ENCODE measurements at regions not wholly inside any gene's neighbourhood (a gene's known extent, or its start where the extent isn't known, plus 50 kb on each side); places are given as distances from the start of the nearest gene placed in this dataset.

GRCh38 chr2:128716299-128716721, 397.6 kb upstream of the HS6ST1 start:
- Mint-ChIP-seq H3K9me3 (peaks cover 8% of the 10 kb centered on the region), H3K27me3 (ENCODE audit: low read depth) (peaks cover 12% of the 10 kb centered on the region), H3K4me3 (no peak overlapping the region), H3K27ac (no peak overlapping the region), H3K4me1 (no peaks in the 10 kb centered on the region), H3K36me3 (ENCODE audit: low read depth) (no peaks in the 10 kb centered on the region)
- TF ChIP-seq CTCF (IDR thresholded peaks at IDR 0.05; ENCODE audit: unreplicated experiment in 3 of 3) = no peak

DNA sequence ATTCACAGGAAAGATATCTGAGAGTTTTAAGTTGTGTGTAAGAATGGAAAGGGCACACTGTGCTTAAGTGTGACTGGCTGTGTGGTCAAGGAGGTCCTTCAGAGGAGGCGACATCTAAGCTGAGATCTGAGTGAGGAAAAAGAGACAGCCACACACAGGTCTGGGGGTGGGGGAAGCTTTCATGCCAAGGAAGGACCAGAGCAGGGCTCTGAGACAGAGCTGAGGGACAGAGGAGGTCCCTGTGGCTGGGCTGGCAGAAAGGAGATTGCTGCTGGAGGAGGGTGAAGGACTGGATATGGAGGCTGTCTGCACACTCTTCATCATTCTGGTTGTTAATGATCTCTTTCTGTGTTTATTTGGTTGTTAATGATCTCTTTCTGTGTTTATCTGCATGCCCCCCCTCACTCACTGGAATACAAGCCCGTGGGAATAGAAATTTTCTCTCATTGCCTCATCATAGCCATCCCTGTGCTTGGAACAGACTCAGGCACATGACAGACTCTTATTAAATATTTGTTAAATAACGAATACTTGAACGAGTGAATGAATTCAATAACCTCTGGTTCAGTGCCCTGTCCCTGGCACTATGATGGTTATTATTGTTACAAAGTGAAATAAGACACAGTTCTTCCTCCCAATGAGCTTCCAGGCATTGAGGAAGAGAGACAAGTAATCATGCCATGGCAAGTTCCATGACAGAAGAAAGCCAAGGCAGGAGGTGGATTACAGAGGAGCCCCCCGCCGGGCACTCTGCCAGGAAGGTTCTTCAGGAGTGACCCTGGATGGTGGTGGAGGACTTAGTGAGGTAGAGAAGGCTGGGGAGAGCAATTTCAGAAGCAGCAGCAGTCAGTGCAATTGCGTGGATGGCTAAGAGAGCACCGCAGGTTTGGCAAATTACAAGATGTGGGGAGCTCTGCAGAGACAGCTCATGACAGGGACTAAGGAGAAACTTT, 399.4 kb upstream of the HS6ST1 start:
- Mint-ChIP-seq H3K36me3 (ENCODE audit: low read depth) (no peaks in the 10 kb centered on the region), H3K27me3 (ENCODE audit: low read depth) (peaks cover 12% of the 10 kb centered on the region), H3K4me1 (no peaks in the 10 kb centered on the region), H3K9me3 (peaks cover 8% of the 10 kb centered on the region), H3K4me3 (no peak overlapping the region), H3K27ac (no peak overlapping the region)
- no peak for TF ChIP-seq CTCF (IDR thresholded peaks at IDR 0.05; ENCODE audit: unreplicated experiment in 3 of 3)

DNA sequence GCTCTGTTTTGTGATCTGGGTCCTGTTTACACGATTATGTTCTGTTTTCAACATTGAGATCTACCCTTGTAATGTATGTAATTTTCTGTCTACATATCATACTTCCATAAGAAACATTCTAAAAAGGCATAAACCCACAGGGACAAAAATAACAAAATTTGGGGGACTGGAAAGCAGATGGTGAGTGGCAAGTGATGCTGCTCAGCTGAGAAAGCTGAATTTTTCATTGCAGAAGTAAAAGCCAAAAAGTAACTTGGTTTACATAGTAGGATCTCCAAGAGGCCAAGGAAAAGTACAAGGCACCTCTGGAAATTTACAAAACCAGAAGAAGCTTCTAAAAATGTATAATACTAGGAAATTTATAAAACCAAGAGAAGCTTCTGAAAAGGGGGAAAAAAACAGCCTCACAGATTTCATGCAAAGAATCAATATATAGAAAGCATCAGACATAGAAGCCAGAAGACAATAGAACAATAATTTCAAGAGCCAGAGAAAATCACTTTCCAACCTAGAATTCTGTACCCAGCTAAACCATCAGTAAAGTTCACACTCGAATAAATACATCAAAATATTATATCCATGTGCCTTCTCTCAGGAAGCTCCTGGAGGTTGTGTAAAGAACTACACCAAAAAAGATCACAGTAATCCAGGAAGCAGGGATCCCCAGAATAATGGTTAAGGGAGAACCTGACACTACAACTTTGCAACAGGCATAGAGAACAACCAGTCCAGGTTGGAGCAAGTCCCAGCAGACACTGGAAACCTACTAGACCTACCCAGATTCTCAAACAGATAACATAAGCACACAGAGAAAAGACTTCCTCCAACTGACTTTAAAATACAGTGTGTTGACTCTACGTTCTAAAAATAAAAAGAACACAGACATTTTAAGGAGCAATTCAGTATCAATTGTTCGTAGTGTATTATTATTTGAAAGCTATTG, 401.7 kb upstream of the HS6ST1 start:
- H3K27ac Mint-ChIP-seq = no peak overlapping the region

DNA sequence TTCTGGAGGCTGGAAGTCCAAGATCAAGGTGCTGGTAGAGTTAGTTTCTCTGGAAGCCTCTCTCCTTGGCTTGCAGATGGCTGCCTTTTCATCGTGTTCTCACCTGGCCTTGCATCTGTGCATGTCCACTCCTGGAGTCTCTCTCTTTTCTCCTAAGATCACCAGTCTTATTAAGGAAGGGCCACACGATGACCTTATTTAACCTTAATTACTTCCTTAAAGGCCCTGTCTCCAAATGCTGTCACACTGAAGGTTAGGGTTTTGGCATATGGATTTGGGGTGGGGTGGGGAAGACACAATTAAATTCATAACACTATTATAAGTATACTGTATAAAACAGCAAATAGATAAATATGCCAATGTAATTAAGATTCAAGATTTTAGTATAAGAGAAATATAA, 402.4 kb upstream of the HS6ST1 start:
- Mint-ChIP-seq H3K4me1 (no peaks in the 10 kb centered on the region), H3K27ac (no peak overlapping the region), H3K27me3 (ENCODE audit: low read depth) (peaks cover 19% of the 10 kb centered on the region), H3K36me3 (ENCODE audit: low read depth) (no peaks in the 10 kb centered on the region), H3K4me3 (no peak overlapping the region), H3K9me3 (peaks cover 8% of the 10 kb centered on the region)
- no peak for TF ChIP-seq CTCF (IDR thresholded peaks at IDR 0.05; ENCODE audit: unreplicated experiment in 3 of 3)

More for the DNA sequence above, 401.7 kb upstream of the HS6ST1 start:
- H3K9me3 Mint-ChIP-seq = peaks cover 8% of the 10 kb centered on the region
- no peak for TF ChIP-seq CTCF (IDR thresholded peaks at IDR 0.05; ENCODE audit: unreplicated experiment in 3 of 3)
- H3K4me3 Mint-ChIP-seq = no peak overlapping the region
- no peaks in the 10 kb centered on the region for H3K36me3 Mint-ChIP-seq (ENCODE audit: low read depth)
- H3K27me3 Mint-ChIP-seq (ENCODE audit: low read depth) = peaks cover 12% of the 10 kb centered on the region
- H3K4me1 Mint-ChIP-seq = no peaks in the 10 kb centered on the region

DNA sequence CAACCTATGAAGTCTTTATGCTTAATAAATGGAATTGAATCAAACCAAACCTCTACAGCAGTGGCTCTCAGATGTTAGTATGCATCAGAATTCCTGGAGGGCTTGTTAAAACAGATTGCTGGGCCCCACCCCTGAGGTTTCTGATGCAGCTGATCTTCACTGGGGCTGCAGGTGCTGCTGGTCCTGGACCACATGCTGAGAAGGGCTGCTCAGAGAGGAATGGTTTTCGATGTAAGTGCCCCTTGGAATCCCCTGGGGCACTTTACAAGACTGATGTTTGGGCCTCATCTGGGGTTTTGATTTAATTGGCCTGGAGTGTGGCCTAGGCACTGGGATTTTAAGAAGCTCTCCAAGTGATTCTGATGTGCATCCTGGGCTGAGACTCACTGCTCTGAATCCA, 403.8 kb upstream of the HS6ST1 start:
- Mint-ChIP-seq H3K27ac (no peak overlapping the region), H3K36me3 (ENCODE audit: low read depth) (no peaks in the 10 kb centered on the region), H3K9me3 (peaks cover 11% of the 10 kb centered on the region), H3K27me3 (ENCODE audit: low read depth) (peaks cover 13% of the 10 kb centered on the region), H3K4me3 (no peak overlapping the region), H3K4me1 (no peaks in the 10 kb centered on the region)
- no peak for TF ChIP-seq CTCF (IDR thresholded peaks at IDR 0.05; ENCODE audit: unreplicated experiment in 3 of 3)

Measured in nephron (organoid).